Liver (tissue), 8 donors: ENCODE measurements at regions not wholly inside any gene's neighbourhood (a gene's known extent, or its start where the extent isn't known, plus 50 kb on each side); places are given as distances from the start of the nearest gene placed in this dataset.
A peak's percentile ranks its signal among the peaks of the same experiment; 100 is the strongest.

Experiments
- DNase-seq: peaks from one replicate; pipeline ENCODE4 v3.0.0-alpha.2; 2017; ENCODE audit warnings: low spot score
- H3K27ac ChIP-seq, 2 donors: one replicate each; pipeline ENCODE4 v1.7.0; 2013; ENCODE audit warnings: inconsistent platforms in 2 of 2, low read length in 2 of 2, control low read depth in 1 of 2, low read depth in 1 of 2, mild to moderate bottlenecking in 1 of 2
- H3K27me3 ChIP-seq, 4 donors: one replicate each; pipeline versions ENCODE4 v1.6.1 to v1.7.0; 2013; ENCODE audit warnings: low read length in 3 of 4, inconsistent platforms in 1 of 4, mild to moderate bottlenecking in 1 of 4, moderate library complexity in 1 of 4; ENCODE audit not compliant: control insufficient read depth in 4 of 4, insufficient read depth in 4 of 4
- H3K36me3 ChIP-seq, 4 donors: one replicate each; pipeline versions ENCODE4 v1.6.1 to v1.7.0; 2013; ENCODE audit warnings: low read length in 3 of 4, mild to moderate bottlenecking in 3 of 4, low read depth in 1 of 4, moderate library complexity in 1 of 4; ENCODE audit not compliant: control insufficient read depth in 4 of 4, insufficient read depth in 3 of 4
- H3K4me1 ChIP-seq, 4 donors: one replicate each; pipeline versions ENCODE4 v1.6.1 to v1.7.0; 2013; ENCODE audit warnings: low read length in 3 of 4, mild to moderate bottlenecking in 3 of 4, moderate library complexity in 1 of 4; ENCODE audit not compliant: control insufficient read depth in 4 of 4, insufficient read depth in 4 of 4
- H3K4me3 ChIP-seq, 3 donors: one replicate each; pipeline versions ENCODE4 v1.6.1 to v1.7.0; 2013; ENCODE audit warnings: low read length in 3 of 3, control low read depth in 1 of 3, low read depth in 1 of 3, mild to moderate bottlenecking in 1 of 3
- H3K9ac ChIP-seq, 2 donors: one replicate each; pipeline ENCODE4 v1.7.0; 2013; ENCODE audit warnings: low read length in 2 of 2, mild to moderate bottlenecking in 2 of 2, moderate library complexity in 2 of 2, control low read depth in 1 of 2, low read depth in 1 of 2
- H3K9me3 ChIP-seq, 4 donors: one replicate each; pipeline versions ENCODE4 v1.6.1 to v1.7.0; 2013; ENCODE audit warnings: low read length in 3 of 4; ENCODE audit not compliant: control insufficient read depth in 4 of 4
- FOXA2 ChIP-seq: IDR thresholded peaks from 2 replicates; pipeline ENCODE4 v1.6.1; 2016; ENCODE audit warnings: antibody characterized with exemption
- GABPA ChIP-seq, 2 donors: IDR thresholded peaks in 1 of 2; conservative IDR thresholded peaks in 1 of 2; 2 replicates each; pipeline ENCODE4 v1.6.1; 2016; ENCODE audit warnings: antibody characterized with exemption in 2 of 2, mild to moderate bottlenecking in 1 of 2, moderate library complexity in 1 of 2
- HNF4A ChIP-seq, 2 donors: conservative IDR thresholded peaks; 2 replicates each; pipeline ENCODE4 v1.6.1; 2016; ENCODE audit warnings: antibody characterized with exemption in 2 of 2, mild to moderate bottlenecking in 2 of 2
- JUND ChIP-seq, 2 donors: IDR thresholded peaks; 2 replicates each; pipeline ENCODE4 v1.6.1; 2016; ENCODE audit warnings: antibody characterized with exemption in 2 of 2
- NR2F2 ChIP-seq: IDR thresholded peaks from 2 replicates; pipeline ENCODE4 v1.6.1; 2016; ENCODE audit warnings: antibody characterized with exemption
- WGBS: extraction: QIAGEN DNeasy Blood & Tissue Kit; methylation state at CpG from one replicate; pipeline ENCODE4 v1.1.7; 2013; 5-methylcytosine and 5-hydroxymethylcytosine counted together
- TF ChIP-seq, protein P1 (sequence below): IDR thresholded peaks from 2 replicates; pipeline ENCODE4 v1.6.1; 2016; ENCODE audit warnings: antibody characterized with exemption, mild to moderate bottlenecking
- TF ChIP-seq, protein P2 (sequence below): IDR thresholded peaks from 2 replicates; pipeline ENCODE4 v1.6.1; 2016; ENCODE audit warnings: antibody characterized with exemption
- TF ChIP-seq, protein P3 (sequence below): IDR thresholded peaks from 2 replicates; pipeline ENCODE4 v1.6.1; 2016; ENCODE audit warnings: antibody characterized with exemption
- TF ChIP-seq, protein P4 (sequence below): fragments of 150-350 bp; IDR thresholded peaks from 2 replicates; pipeline ENCODE4 v1.5.1; 2017; ENCODE audit warnings: improper control_type of control experiment, low read depth, low read length; ENCODE audit not compliant: missing input control
- donor health status: healthy.
- donor health status: healthy.
- donor health status: healthy.
- donor health status: healthy.
- donor health status: healthy.

DNA sequence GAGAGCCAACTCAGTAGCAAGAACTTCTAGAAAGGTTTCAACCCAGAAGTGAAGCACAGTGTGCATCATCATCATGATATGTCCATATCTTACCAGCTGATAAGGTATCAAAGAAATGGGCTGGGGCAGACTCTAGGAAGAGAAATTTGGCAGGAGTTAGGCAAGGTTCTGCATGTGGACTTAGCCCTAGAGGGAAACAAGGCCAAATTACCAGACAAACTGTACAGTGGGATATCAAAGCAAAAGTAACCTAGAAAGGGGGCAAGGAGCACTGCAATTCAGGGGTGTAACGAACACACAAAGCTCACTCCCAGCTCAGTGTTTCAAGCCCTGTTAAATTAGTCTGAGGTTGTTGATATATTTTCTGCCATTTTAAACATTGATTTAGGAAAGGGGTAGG is 407.4 kb downstream of the SMARCA1 start:
- Histone ChIP-seq H3K27ac (no peak overlapping the region), H3K4me3 (no peak overlapping the region), H3K4me1 (peaks cover 0 to 15% (median 5%) of the 10 kb centered on the region in 4 donors), H3K9me3 (no peaks in the 10 kb centered on the region), H3K9ac (no peak overlapping the region), H3K27me3 (no peaks in the 10 kb centered on the region), H3K36me3 (no peaks in the 10 kb centered on the region)
- 29% methylated on average over 1 of the region's 1 CpG for WGBS
- DNase-seq: no peak
- TF ChIP-seq JUND (IDR thresholded peaks at IDR 0.05) (no peak), NR2F2 (no peak), FOXA2 (no peak), HNF4A (conservative IDR thresholded peaks at IDR 0.05) (peak; percentile 37 to 53)
- TF ChIP-seq, protein P1, sequence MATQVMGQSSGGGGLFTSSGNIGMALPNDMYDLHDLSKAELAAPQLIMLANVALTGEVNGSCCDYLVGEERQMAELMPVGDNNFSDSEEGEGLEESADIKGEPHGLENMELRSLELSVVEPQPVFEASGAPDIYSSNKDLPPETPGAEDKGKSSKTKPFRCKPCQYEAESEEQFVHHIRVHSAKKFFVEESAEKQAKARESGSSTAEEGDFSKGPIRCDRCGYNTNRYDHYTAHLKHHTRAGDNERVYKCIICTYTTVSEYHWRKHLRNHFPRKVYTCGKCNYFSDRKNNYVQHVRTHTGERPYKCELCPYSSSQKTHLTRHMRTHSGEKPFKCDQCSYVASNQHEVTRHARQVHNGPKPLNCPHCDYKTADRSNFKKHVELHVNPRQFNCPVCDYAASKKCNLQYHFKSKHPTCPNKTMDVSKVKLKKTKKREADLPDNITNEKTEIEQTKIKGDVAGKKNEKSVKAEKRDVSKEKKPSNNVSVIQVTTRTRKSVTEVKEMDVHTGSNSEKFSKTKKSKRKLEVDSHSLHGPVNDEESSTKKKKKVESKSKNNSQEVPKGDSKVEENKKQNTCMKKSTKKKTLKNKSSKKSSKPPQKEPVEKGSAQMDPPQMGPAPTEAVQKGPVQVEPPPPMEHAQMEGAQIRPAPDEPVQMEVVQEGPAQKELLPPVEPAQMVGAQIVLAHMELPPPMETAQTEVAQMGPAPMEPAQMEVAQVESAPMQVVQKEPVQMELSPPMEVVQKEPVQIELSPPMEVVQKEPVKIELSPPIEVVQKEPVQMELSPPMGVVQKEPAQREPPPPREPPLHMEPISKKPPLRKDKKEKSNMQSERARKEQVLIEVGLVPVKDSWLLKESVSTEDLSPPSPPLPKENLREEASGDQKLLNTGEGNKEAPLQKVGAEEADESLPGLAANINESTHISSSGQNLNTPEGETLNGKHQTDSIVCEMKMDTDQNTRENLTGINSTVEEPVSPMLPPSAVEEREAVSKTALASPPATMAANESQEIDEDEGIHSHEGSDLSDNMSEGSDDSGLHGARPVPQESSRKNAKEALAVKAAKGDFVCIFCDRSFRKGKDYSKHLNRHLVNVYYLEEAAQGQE: no peak
- TF ChIP-seq, protein P2, sequence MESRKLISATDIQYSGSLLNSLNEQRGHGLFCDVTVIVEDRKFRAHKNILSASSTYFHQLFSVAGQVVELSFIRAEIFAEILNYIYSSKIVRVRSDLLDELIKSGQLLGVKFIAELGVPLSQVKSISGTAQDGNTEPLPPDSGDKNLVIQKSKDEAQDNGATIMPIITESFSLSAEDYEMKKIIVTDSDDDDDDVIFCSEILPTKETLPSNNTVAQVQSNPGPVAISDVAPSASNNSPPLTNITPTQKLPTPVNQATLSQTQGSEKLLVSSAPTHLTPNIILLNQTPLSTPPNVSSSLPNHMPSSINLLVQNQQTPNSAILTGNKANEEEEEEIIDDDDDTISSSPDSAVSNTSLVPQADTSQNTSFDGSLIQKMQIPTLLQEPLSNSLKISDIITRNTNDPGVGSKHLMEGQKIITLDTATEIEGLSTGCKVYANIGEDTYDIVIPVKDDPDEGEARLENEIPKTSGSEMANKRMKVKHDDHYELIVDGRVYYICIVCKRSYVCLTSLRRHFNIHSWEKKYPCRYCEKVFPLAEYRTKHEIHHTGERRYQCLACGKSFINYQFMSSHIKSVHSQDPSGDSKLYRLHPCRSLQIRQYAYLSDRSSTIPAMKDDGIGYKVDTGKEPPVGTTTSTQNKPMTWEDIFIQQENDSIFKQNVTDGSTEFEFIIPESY: no peak
- TF ChIP-seq, protein P3, sequence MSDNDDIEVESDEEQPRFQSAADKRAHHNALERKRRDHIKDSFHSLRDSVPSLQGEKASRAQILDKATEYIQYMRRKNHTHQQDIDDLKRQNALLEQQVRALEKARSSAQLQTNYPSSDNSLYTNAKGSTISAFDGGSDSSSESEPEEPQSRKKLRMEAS: no peak

DNA sequence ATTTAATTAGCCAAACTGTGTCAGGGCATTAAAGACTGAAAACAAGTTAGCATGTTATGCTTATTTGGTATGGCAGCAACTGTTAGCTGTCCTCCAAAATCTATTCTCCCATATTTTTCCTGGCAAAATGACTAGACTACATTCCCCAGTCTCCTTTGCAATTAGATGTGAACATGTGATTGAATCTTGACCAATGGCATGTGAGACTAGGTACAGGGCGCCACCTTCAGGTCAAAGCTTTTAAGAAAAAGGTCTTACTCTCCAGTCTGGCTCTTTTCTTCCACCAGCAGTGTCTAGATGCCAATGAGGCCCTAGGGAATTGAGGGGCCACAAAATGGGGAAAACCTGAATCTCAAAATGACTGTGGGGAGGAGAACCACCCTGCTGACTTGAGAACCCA is 408.2 kb downstream of the SMARCA1 start:
- DNase-seq: no peak
- H3K9me3 ChIP-seq: no peaks in the 10 kb centered on the region
- H3K36me3 ChIP-seq: no peaks in the 10 kb centered on the region
- no peak overlapping the region for H3K4me3 ChIP-seq
- H3K9ac ChIP-seq: no peak overlapping the region
- no peak overlapping the region for H3K27ac ChIP-seq
- no peaks in the 10 kb centered on the region for H3K27me3 ChIP-seq
- H3K4me1 ChIP-seq: peaks cover 0 to 15% (median 5%) of the 10 kb centered on the region in 4 donors
- TF ChIP-seq GABPA (IDR thresholded peaks at IDR 0.05 in 1 of 2, conservative IDR thresholded peaks at IDR 0.05 in 1 of 2) (no peak), HNF4A (conservative IDR thresholded peaks at IDR 0.05) (no peak)
- TF ChIP-seq, protein P4, sequence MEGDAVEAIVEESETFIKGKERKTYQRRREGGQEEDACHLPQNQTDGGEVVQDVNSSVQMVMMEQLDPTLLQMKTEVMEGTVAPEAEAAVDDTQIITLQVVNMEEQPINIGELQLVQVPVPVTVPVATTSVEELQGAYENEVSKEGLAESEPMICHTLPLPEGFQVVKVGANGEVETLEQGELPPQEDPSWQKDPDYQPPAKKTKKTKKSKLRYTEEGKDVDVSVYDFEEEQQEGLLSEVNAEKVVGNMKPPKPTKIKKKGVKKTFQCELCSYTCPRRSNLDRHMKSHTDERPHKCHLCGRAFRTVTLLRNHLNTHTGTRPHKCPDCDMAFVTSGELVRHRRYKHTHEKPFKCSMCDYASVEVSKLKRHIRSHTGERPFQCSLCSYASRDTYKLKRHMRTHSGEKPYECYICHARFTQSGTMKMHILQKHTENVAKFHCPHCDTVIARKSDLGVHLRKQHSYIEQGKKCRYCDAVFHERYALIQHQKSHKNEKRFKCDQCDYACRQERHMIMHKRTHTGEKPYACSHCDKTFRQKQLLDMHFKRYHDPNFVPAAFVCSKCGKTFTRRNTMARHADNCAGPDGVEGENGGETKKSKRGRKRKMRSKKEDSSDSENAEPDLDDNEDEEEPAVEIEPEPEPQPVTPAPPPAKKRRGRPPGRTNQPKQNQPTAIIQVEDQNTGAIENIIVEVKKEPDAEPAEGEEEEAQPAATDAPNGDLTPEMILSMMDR: peak; percentile 8
- 87% methylated on average over 1 of the region's 1 CpG for WGBS
